Nephron progenitor cell (in vitro differentiated cells): ENCODE measurements at regions not wholly inside any gene's neighbourhood (a gene's known extent, or its start where the extent isn't known, plus 50 kb on each side); places are given as distances from the start of the nearest gene placed in this dataset.
A peak's percentile ranks its signal among the peaks of the same experiment; 100 is the strongest.

Source experiments
- DNase-seq: peaks from one replicate; pipeline ENCODE4 v3.0.0; 2021
- H3K27ac Mint-ChIP-seq: 2 replicates; pipeline ENCODE4 v1.8.0; 2021; ENCODE audit warnings: mild to moderate bottlenecking, moderate library complexity, mixed read lengths
- H3K27me3 Mint-ChIP-seq: 2 replicates; pipeline ENCODE4 v1.8.0; 2021; ENCODE audit warnings: mild to moderate bottlenecking, low read depth, mixed read lengths; ENCODE audit not compliant: poor library complexity
- H3K36me3 Mint-ChIP-seq: 2 replicates; pipeline ENCODE4 v1.8.0; 2021; ENCODE audit warnings: low read depth, mixed read lengths
- H3K4me1 Mint-ChIP-seq: 2 replicates; pipeline ENCODE4 v1.8.0; 2021; ENCODE audit warnings: mixed read lengths
- H3K4me3 Mint-ChIP-seq: 2 replicates; pipeline ENCODE4 v1.8.0; 2021; ENCODE audit warnings: mild to moderate bottlenecking, moderate library complexity, mixed read lengths
- H3K9me3 Mint-ChIP-seq: 2 replicates; pipeline ENCODE4 v1.8.0; 2021; ENCODE audit warnings: mild to moderate bottlenecking, moderate library complexity, mixed read lengths
- TF ChIP-seq, protein P1 (sequence below): fragments of 200-600 bp; sonication (generic); IDR thresholded peaks from 2 replicates; pipeline ENCODE4 v1.5.0; 2021; ENCODE audit warnings: antibody characterized with exemption

DNA sequence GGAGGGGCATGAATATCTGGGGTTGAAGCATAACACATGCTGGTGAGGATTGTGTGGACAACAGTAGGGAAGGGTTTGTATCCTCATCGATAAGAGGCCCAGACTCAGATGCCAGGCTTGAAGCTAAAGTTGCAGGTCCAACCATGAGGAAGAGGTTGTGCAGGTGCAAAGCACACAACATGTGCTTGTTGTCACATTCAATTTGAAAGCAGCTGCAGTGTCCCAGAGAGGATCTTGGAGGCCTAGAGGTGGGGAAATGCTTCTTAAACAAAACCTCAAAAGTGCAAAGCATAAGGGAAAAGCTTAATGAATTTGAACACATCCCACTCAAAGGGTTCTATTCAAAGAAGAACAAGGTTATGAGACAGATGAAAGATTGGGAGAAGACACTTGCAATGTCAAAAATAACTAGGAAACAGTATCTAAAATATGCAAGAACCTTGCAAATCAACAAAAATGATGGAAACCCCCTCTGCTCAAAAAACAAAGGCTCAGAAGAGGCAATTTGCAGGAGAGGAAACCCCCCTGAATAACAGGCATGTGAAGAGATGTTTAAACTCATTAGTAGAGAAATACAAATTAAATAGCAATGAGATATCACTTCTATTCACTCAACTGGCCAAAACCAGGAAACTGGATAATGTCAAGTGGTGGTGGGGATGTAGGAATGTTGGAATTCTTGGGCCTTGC lies 187.1 kb downstream of the KATNAL1 start:
- no peak for DNase-seq
- Mint-ChIP-seq H3K36me3 (no peaks in the 10 kb centered on the region), H3K4me1 (peaks cover 35% of the 10 kb centered on the region), H3K9me3 (peaks cover 3% of the 10 kb centered on the region), H3K27ac (no peak overlapping the region), H3K27me3 (peaks cover 5% of the 10 kb centered on the region), H3K4me3 (no peak overlapping the region)
- TF ChIP-seq, protein P1, sequence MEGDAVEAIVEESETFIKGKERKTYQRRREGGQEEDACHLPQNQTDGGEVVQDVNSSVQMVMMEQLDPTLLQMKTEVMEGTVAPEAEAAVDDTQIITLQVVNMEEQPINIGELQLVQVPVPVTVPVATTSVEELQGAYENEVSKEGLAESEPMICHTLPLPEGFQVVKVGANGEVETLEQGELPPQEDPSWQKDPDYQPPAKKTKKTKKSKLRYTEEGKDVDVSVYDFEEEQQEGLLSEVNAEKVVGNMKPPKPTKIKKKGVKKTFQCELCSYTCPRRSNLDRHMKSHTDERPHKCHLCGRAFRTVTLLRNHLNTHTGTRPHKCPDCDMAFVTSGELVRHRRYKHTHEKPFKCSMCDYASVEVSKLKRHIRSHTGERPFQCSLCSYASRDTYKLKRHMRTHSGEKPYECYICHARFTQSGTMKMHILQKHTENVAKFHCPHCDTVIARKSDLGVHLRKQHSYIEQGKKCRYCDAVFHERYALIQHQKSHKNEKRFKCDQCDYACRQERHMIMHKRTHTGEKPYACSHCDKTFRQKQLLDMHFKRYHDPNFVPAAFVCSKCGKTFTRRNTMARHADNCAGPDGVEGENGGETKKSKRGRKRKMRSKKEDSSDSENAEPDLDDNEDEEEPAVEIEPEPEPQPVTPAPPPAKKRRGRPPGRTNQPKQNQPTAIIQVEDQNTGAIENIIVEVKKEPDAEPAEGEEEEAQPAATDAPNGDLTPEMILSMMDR: no peak

DNA sequence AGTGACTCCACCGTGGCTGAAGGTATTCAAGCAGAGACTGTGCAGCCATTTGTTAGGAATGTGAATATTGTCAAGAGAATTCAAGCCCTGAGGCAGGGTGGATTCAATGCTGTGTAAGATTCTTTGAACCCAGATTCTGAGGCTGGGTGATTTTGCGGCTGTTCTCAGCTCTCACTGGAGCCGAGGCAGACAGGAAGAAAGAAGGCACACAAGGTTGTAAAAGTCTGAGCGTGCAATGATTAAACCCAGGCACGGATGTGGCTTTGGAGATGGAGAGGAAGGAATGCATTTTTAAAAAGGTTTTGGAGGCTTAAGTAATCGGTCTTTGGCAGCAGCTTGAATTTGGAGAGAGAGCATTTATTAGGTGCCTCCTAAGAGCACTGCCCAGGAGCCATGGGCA lies 187.9 kb downstream of the KATNAL1 start:
- H3K4me1 Mint-ChIP-seq: peaks cover 40% of the 10 kb centered on the region
- peaks cover 5% of the 10 kb centered on the region for H3K27me3 Mint-ChIP-seq
- peak overlapping the region; percentile 14 for H3K4me3 Mint-ChIP-seq
- TF ChIP-seq, protein P1: no peak
- no peaks in the 10 kb centered on the region for H3K36me3 Mint-ChIP-seq
- DNase-seq: no peak
- peaks cover 3% of the 10 kb centered on the region for H3K9me3 Mint-ChIP-seq
- no peak overlapping the region for H3K27ac Mint-ChIP-seq

DNA sequence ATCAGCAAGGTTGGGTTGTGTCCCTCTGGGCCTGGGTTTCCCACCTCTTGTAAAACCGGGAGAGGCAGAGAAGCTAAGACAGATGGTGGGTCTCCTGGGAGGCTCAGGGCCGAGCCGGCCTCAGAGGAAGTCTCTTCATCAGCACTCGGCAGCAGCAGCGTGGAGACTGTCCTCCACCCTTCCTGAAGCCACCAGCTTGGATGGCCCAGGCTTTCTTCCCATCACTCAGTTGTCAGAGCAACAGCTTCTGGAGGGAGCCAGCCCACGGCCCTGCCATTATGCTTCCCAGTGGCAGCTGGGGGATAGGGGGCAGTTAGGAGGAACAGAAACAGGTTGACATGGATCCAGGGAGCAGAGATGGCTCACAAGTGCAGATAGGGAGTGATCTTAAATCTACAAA lies 191.0 kb downstream of the KATNAL1 start:
- no peaks in the 10 kb centered on the region for H3K36me3 Mint-ChIP-seq
- DNase-seq: no peak
- no peak overlapping the region for H3K4me3 Mint-ChIP-seq
- peaks cover 3% of the 10 kb centered on the region for H3K9me3 Mint-ChIP-seq
- TF ChIP-seq, protein P1: no peak
- no peak overlapping the region for H3K27ac Mint-ChIP-seq
- peaks cover 12% of the 10 kb centered on the region for H3K27me3 Mint-ChIP-seq
- H3K4me1 Mint-ChIP-seq: peaks cover 71% of the 10 kb centered on the region

DNA sequence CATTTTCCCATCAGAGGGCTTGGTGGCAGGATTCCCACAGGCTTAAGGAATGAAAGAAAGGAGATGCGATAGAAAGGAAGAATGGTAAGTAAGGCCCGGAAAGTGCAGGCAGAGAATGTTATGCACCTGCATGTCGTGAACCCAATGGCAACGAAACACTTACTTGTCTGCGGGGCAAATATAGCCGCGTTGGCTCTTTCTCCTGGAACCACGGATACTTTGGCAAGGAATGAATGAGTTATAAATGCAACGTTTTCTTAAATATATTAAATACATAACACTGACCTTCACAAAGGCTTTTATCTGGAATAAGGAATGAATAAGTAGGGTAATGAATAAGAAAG lies 192.1 kb downstream of the KATNAL1 start:
- H3K4me1 Mint-ChIP-seq: peaks cover 82% of the 10 kb centered on the region
- peaks cover 3% of the 10 kb centered on the region for H3K9me3 Mint-ChIP-seq
- TF ChIP-seq, protein P1: no peak
- H3K27me3 Mint-ChIP-seq: peaks cover 16% of the 10 kb centered on the region
- H3K36me3 Mint-ChIP-seq: no peaks in the 10 kb centered on the region
- H3K27ac Mint-ChIP-seq: no peak overlapping the region
- DNase-seq: no peak
- peak overlapping the region; percentile 83 for H3K4me3 Mint-ChIP-seq

DNA sequence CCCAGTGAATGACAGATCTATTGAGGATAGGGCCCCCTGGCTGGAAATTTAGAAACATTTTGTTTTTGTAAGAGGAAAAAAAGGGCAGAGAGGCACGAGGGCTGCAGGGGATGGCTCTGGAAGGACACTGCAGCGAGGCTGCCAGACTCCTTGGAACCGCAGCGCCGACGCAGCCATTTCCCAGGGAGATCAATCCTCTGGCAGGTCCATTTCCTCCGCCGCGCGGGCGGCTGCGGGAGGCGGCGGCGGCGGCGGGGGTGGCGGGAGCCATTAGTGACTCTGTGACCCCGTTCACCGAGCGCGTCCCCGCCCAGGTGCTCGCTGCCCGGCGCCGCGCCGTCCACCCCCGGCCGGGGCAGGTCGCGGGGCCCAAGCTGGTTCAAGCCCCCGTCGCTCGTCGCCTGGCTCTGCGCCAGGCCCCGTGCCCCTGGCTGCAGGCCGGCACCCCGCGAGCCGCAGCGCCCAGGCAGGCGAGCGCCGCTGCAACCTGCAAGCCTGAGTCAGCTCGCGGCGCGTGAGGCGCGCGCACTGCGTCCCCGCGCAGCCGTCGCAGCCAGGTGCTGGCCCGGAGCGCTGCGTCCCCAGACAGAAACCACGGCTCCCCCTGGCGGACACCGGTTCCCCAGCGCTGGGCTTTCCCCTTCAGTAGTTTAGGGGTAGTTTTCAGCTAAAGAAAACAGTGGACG lies 192.6 kb downstream of the KATNAL1 start:
- peak overlapping the region; percentile 89 for H3K4me3 Mint-ChIP-seq
- H3K27me3 Mint-ChIP-seq: peaks cover 15% of the 10 kb centered on the region
- peaks cover 82% of the 10 kb centered on the region for H3K4me1 Mint-ChIP-seq
- TF ChIP-seq, protein P1: peak; percentile 76
- no peaks in the 10 kb centered on the region for H3K36me3 Mint-ChIP-seq
- peaks cover 3% of the 10 kb centered on the region for H3K9me3 Mint-ChIP-seq
- DNase-seq: peak; percentile 98
- H3K27ac Mint-ChIP-seq: peak overlapping the region; percentile 96
